ENCODE measurements at regions not wholly inside any gene's neighbourhood (a gene's known extent, or its start where the extent isn't known, plus 50 kb on each side); places are given as distances from the start of the nearest gene placed in this dataset.

DNA sequence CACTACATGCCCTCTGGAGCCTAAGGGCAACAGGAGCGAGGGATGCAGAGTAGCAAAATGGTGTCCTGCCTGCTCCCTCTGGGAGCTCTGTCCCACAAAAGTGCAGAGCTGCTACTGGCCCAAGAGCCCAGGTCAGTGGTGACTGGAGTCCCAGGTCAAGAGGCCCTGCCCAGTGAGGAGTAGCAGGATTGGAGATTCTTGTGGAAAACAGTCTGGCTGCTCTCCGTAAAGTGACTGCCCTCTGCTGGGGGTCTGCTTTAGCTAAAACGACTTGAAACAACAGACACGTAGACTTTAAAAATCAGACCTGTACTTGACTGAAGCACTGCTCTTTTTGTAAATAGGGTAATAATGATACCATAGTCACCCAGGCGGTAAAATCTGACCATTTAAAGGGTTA lies 917.0 kb downstream of the MAT2B start:
- DNase-seq = no peak

DNA sequence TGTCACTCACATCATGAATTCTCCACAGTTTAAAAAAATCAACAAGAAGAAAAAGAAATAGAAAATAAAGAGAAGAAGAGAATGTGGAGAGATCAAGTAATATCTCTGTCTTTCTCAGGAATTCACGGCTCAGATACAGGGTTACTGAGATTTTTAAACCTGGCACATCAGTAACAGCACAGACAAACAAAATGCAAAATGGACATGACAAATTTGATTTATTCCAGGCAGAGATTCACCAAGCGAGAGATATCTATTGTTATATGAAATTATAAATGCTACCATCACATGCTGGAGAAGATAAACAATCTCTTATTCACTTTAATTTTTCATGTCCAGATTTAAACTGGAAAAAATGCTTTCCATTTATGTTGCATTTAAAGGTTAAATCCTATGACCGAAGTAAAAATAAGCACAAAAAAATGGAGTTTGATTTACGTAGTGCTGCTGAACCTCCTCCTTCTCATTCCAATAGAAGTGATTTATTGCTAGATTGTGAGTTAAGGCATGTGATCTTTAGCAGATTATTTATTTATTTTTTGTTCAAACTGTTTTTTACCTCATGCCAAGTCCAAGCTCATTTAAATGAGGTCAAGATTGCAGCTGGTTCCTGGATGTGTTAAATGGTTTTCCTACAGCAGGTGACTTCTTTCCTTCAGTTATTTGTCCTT lies 926.4 kb downstream of the MAT2B start:
- DNase-seq = no peak

DNA sequence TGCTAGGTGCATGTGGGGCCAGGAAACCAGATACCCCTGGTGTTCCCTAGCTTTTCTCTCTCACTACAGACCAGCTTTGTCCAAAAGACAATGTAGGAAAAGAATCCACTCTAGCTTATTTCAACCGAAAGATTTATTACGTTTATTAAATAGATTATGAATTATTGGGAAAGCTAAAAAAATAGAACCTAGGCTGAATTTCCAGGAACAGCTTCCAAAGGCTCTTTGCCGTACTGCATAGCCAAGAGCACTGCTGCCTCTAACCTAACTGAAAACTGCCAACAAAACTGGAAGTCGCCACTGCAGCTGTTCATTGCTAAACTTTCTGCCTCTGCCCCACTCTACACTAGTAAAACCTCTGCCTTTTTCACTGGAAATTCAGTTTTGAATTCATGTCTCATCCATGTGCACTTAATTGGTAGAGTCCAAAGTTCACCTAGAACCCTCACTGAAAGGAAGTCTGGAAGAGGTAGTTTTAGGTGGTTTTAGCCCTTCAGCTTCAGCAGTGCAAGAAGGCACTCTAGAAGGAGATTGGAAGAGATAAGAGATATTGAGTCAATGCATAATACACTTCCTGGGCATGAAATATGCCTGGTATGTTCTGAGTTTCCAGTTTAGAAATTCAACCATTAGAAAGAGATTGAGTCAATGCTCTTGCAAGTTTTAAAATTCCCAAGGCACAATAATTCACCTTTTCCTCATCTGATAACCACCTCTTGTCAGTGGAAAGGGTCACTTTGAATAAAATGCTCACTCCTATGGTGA lies 927.9 kb downstream of the MAT2B start:
- no peak for DNase-seq

DNA sequence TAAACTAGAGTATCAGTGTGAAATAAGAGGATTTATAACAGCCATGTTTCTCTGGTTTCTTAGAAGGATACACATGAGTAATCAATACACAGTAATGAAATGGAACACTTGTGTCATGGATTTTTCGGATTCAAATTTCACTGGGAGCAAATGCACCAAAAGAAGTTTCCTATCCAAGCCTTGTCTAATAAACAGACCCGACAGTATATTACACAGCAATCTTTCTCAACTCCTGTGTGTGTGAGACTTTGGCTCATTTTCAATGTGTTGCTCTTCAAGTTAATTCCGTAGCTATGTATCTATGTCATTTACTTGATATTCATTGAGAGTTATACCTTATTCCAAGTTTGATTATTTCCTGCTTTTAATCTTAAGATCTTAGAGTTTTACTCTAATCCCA lies 930.2 kb downstream of the MAT2B start:
- peak; percentile 47 for DNase-seq

DNA sequence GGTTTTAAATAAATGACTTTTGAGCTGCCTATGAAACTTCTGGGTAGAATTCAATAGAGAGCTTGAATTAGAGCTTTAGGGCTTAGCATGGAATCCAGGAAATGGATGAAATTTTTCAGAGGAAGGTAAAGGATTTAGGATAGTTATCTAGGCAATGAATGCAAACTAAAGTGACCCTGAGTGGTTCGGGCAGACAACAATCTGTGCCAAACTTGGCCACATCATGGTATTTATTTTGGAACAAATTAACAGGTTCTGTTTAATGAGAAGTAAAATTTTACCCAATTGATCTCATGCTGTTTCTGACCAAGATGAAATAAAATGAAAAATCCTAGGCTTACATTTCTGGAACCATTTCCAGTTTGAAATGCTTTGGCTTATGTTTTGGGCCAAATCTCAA lies 934.4 kb downstream of the MAT2B start:
- DNase-seq = no peak

DNA sequence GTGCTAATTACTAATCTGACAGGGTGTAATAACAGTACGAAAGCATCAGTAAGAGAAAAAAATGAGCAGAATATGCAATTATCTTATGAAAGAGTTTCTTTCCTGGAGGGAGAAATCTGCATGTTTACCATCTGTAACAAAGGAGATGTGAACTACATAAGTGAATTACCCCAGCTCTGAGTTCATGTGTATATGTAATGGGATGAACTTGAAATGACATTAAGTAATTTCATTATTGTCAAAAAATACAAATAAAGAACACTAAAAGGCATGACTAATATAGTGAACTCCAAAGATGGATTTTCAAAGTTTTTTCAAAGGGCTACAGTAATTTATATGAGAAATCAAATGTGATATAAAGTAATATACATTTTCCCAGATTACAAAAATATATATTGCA lies 944.0 kb downstream of the MAT2B start:
- DNase-seq = no peak

DNA sequence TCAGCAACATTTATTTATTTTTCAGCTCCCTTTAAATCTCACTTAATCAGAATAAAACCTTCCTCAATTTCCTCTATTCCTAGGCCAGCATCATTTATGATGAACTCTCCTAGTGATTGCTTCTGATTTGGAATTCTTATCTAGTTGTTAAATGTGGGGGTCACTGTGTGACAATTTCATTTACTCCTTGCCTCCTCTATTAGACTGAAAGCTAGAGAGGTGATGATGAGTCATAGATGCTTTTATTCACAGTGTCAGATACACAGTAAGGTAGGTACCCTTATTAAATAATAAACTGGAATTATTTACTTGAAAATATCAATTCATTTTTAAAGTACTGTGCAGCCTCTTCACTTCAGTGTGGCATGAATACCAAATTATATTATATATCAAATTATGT lies 960.6 kb downstream of the MAT2B start:
- DNase-seq = no peak

DNA sequence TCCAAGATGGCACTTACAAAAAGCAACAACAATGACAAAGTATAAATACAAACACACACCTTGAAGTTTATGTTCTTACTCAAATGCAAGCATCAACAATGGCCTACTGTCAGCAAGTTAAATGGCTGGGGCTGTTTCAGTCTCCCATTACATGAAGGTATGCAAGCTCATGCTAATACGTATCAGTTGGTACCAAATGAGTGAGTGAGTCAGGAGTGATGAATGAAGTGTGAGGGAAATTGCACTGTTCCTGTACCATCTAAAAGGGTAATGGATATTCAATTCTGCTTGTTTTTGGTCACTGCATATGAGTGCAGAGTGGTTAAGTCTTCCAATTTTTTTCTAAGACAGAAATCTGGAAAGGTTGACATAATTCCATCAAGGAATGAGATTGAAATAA lies 964.9 kb downstream of the MAT2B start:
- DNase-seq = no peak

DNA sequence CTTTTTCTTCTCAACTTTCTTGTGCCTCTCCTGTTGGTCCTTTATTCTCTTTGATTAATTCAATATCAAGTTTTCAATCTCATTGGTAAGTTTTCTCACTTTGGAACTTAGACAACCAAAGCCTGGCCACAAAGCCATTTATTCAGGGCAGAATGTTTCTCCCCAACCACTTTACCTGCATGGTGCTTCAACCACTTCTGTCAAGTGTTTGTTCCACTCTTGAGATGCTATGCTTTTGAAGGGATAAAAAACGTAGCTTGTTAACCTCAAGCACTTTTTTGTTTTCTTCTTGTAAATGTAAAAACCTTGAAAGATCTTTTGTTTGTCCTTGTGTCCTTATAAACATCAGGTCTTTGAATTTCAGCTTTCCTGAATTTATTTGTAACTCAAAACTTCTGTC lies 966.7 kb downstream of the MAT2B start:
- DNase-seq = no peak

DNA sequence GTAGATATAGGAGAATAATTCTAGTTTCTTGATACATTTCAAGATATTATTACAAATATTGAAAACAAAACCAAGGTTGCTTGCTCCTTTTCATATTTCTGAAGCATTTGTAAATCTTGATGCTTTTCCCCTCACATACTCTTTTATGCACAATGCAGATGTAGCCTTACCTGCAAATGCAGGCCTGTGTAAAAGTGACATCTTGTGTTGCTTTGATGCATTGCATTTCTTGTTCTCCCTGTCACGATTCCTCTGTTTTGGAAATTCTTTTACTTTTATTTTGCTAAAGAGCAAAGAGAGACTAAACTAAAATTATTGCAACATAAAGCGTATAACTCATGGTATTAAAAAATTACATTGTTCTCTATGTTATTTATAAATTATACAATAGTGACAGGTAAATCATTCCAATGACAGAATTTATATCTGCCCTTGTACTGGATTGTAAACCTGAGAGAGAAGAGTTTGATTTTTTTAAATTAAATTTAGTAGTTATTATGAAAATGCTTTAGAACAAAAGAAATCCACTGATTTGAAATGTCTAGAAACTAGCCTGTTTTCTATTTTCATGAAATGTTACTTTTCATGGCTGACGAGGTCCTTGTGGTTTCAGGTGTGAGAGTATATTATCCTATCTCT lies 970.0 kb downstream of the MAT2B start:
- no peak for DNase-seq

DNA sequence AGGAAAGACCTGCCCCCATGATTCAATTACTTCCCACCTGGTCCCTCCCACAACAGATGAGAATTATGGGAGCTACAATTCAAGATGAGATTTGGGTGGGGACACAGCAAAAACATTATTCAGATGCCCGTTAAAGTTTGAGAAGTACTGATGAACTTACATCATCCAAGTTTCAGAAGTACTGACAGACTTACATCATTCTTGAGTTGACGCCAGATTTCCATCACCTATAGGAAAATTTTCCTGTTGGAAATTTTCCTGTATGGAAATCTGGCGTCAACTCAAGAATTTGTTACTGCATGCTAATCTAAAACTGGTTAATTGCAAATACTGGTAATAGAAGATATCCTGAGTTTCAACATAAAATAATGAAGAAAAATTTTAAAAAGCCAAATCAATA lies 975.9 kb downstream of the MAT2B start:
- DNase-seq = no peak

DNA sequence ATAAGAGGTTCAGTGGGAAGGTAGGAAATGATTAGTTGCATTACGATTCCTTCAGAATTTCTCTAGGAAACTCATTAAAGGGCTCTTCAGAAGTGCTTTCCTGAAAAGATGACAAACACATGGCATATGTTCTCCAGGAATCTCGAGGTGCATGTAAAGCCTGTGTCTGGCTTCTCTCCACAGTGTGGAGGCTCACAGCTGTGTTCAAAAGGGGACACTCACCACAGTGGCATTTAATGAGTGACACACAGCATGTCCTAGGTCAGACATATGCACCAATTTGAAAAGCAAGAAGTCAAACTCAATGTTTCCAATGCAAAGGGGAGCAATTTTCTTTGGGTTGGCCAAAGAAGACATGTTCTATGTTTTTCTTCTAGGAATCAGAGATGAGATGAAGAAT lies 976.9 kb downstream of the MAT2B start:
- DNase-seq = no peak

DNA sequence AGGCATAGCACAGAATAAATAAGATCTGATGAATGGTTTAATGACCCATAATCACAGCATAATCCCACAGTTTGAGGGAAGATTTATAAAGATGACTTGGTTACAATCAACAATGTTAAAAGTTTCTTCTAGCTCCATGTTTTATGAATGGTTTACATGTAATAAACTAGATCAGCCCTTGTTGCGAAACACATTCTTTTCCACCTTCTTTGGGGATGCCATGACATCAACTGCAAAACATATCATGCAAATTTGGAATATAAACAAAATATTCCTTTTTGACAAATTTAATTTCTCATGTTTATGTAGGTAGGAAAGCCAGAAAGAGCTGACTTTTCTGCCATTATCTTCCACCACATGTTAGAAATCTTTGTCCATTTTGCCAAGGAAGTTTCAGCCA lies 979.5 kb downstream of the MAT2B start:
- no peak for DNase-seq

DNA sequence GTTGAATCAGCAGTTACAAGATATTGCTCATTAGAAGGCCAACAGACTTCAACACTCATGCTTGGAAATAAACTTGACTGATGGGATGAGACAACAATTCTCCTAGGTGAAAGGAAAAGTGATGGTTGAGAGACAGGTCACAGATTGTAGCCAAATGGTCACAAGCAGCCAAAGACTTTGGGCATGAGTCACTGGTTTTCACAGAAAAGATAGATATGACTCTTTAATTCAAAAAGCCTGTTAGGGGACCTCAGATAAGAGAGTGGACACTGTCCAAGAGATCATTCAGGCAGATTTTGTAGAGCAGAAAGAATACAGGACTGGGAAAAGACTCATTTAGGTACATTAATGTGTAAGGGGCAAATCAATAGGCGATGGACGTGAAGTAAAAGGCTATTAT lies 982.5 kb downstream of the MAT2B start:
- DNase-seq = no peak

DNA sequence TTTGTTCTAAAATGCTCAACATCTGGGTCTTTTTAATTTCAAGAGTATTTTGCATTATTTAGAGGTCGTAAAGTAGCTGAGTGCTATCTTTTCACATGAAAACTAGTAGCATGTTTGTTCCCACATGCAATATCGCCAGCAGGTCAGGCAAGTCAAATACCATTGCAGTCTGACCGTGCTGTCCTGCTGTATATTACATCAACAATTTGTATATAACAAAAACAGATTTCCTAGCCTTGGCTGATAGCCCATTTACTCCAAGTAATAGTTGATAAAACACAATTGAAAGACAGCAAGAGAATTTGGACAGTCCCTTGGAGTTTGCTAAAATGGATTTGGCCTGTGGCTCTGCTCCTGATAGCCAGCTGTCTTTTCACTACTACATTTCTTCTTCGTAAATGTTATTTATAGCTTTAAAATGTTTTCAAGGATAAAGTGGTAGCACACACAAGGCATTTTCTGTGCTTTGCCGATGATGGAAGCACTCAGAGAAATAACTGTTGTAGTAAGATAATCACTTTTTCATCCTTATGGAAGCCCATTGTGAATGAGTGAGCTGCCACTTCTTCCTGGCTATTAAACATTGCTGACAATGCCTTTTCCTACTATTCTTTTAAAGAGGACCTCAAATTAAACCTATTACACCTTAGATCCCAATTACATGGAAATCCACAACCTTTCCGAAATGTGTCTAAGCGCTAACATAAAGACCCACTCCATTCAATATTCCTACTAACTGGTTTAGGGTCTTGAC lies 992.1 kb downstream of the MAT2B start:
- no peak for DNase-seq

DNA sequence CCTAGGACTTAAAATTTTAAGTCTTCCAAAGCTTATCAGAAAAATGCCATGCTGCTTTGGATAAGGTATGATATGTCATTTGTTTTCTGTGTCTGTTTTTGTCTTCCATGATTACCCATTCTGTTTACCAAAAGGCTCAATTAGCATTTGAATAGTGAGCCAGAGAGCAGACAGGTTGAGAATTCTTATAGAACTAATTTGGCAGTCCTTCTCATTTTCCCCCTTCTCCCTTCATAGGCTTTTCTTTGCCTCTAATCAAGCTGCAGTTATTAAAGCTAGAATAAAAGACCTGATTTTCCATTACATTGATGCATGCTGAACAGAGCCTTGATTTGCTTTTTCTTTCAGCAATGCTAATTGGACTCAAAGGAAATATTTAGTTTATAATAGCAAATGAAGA lies 993.0 kb downstream of the MAT2B start:
- DNase-seq = no peak

DNA sequence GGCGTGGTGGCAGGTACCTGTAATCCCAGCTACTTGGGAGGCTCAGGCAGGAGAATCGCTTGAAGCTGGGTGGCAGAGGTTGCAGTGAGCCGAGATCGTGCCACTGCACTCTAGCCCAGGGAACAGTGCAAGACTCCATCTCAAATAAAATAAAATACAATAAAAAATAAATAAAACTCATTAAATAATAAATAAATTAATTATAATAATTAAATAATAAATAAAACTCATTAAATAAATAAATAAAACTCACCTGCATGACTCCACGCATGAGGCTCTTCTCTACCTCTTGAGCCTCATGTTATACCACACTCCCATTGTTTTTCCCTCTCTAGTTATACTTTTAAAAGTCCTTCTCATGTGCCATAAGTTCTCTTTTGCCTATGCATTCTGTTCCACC lies 995.4 kb downstream of the MAT2B start:
- no peak for DNase-seq

DNA sequence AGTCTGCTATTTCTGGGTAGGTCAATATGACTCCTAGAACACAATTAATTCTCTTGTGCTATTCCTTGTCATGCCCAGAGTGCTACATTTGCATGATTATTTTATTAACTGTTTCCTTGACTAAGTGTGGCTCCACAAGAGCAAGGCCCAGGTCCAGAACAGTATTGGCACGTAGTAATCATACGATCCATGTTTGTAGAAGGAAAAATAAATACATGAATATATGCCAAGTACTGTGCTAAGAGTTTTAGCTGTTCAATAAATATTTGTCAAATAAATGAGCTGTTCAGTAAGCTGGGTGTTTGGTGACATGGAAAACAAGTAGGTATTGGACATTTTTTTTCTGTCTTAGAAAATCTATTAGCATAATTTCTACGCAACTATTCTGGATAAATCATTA lies 995.9 kb downstream of the MAT2B start:
- no peak for DNase-seq

DNA sequence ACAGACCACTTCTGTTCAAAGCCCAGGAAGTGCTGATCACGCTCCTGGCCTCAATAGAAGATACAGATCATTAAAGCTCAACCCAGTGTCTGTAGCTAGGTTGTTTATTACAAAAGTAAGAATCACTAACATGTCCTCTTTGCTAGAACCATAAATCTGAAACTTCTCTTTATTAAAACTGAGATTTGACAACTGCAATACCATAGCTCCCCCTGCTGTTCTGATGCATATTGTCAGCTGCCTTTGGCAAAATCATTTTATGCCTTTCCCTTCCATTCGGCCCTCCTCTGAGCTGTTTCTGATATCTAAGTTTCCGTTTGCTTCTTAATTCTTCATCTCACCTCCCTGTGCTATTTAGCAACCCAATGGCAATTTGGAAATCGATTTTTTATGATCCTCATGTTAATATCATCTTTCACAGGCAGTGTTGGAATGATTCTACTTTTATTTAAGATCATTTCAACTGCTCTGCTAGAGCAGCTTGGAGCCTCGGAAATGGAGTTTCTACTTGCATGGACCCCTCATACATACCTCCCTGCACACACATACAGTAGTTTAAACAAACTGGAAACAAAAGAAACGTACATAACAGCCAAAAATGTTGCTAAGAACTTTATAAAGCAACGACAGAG lies 998.8 kb downstream of the MAT2B start:
- DNase-seq = peak; percentile 38

DNA sequence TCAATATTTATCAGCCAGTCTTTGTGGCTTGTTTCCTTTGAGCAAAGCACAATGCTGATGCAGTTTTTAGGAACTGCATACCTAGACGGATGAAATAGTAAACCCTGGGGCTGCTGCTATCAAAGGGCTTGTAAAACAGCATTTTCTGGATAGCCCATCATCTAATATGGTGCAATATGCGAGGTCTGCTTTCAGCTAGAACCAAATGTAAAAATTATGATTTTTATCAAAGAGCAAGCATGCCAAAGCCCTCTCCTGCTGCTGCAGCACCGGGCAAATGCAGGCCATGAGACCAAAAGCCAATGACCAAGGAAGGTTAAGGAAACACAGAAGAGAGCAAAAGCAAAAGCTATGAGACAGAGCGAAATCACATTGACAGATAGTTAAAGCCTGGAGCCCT lies 1000.4 kb downstream of the MAT2B start:
- no peak for DNase-seq

DNA sequence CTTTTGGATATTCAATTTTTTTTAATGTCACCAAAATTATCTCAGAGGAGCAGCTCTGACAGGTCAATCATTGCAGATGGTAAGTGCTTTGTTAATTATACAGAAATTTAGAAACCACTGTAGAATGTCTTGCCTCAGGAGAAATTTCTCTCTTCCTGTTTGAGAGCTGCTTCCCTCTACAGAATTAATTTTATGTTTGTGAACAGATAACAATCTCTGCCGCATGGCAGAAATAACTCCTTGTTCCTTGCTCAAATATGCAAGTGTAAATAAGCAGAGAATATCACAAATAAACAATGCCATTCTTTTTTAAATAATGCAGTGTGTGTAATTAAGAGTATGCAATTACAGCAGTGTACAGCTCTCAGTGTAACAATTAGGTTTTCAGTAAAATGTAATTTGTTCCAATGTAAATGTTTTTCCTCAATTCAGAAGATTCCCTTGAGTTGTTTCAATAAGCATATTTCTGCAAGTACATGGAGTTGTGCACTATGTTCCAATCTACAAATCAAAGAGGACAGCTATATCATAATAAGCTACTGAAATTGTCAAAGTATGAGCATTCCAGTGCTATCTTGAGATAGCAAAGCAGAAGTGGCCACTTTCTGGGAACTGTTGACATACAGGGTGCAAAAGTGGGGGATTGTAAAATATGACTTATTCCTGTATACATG lies 1012.8 kb downstream of the MAT2B start:
- DNase-seq = no peak

DNA sequence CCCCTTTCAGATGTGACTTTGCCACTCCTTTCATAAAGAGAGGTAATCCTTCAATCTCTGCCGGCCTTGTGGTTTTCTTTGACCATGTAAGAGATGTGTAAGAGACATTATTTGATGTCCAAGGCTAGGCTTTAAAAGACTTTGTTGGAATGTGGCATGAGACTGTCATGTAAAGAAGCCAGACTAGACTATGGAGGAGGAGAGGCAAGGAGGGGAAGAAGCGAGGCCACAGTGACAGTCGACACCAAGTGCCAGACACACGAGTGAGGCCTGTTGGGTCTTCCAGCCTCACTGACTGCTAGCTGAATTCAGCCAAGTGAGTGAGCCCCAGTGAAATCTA lies 1013.3 kb downstream of the MAT2B start:
- DNase-seq = no peak
